Endodermal cell (in vitro differentiated cells): ENCODE measurements at regions not wholly inside any gene's neighbourhood (a gene's known extent, or its start where the extent isn't known, plus 50 kb on each side); places are given as distances from the start of the nearest gene placed in this dataset.

ENCODE experiments used
- DNase-seq: peaks from one replicate; pipeline ENCODE4 v3.0.0-alpha.2; 2017
- H3K27ac ChIP-seq: 2 replicates; pipeline ENCODE4 v1.5.1; 2013; ENCODE audit warnings: mild to moderate bottlenecking, low read depth, low read length, moderate library complexity
- H3K27me3 ChIP-seq: 2 replicates; pipeline ENCODE4 v1.6.1; 2013; ENCODE audit warnings: mild to moderate bottlenecking, low read length, moderate library complexity; ENCODE audit not compliant: insufficient read depth, control insufficient read depth, poor library complexity, severe bottlenecking
- H3K36me3 ChIP-seq: 2 replicates; pipeline ENCODE4 v1.7.0; 2013; ENCODE audit warnings: mild to moderate bottlenecking, low read length, moderate library complexity; ENCODE audit not compliant: control insufficient read depth, insufficient read depth
- H3K4me1 ChIP-seq: one replicate; pipeline ENCODE4 v1.7.0; 2013; ENCODE audit warnings: low read length; ENCODE audit not compliant: control insufficient read depth, insufficient read depth
- H3K4me3 ChIP-seq: 2 replicates; pipeline ENCODE4 v1.5.1; 2013; ENCODE audit warnings: mild to moderate bottlenecking, low read length, moderate library complexity
- H3K9ac ChIP-seq: 2 replicates; pipeline ENCODE4 v1.6.1; 2013; ENCODE audit warnings: mild to moderate bottlenecking, low read length, moderate library complexity; ENCODE audit not compliant: poor library complexity, severe bottlenecking; ENCODE audit errors: extremely low read depth
- H3K9me3 ChIP-seq: 2 replicates; pipeline ENCODE4 v1.6.1; 2013; ENCODE audit warnings: mild to moderate bottlenecking, low read length, moderate library complexity; ENCODE audit not compliant: control insufficient read depth
- H3K27ac Mint-ChIP-seq: 2 replicates; pipeline ENCODE4 v1.8.0; 2020; ENCODE audit warnings: mixed read lengths
- H3K27me3 Mint-ChIP-seq: 2 replicates; pipeline ENCODE4 v1.8.0; 2021; ENCODE audit warnings: mild to moderate bottlenecking, mixed read lengths; ENCODE audit not compliant: insufficient read depth
- H3K36me3 Mint-ChIP-seq: 2 replicates; pipeline ENCODE4 v1.8.0; 2020; ENCODE audit warnings: low read depth, mixed read lengths
- H3K4me1 Mint-ChIP-seq: 2 replicates; pipeline ENCODE4 v1.8.0; 2020; ENCODE audit warnings: mixed read lengths
- H3K4me3 Mint-ChIP-seq: 2 replicates; pipeline ENCODE4 v1.8.0; 2020; ENCODE audit warnings: mild to moderate bottlenecking, moderate library complexity, mixed read lengths
- H3K9me3 Mint-ChIP-seq: 2 replicates; pipeline ENCODE4 v1.8.0; 2020; ENCODE audit warnings: mild to moderate bottlenecking, mixed read lengths
- CTCF ChIP-seq: fragments of 200-600 bp; sonication (generic); conservative IDR thresholded peaks from 2 replicates; pipeline ENCODE4 v1.5.0; 2021; ENCODE audit warnings: antibody characterized with exemption, mild to moderate bottlenecking
- WGBS, 2 experiments: methylation state at CpG; one replicate each; pipeline versions ENCODE4 v1.1.5 to v1.1.7; 2013; ENCODE audit warnings: missing lambda C conversion rate in 2 of 2, mixed read lengths in 1 of 2; ENCODE audit not compliant: insufficient coverage in 1 of 2, insufficient read length in 1 of 2; 5-methylcytosine and 5-hydroxymethylcytosine counted together

- H3K27ac ChIP-seq: no peak overlapping the region
- H3K9me3 ChIP-seq: no peaks in the 10 kb centered on the region
- H3K9me3 Mint-ChIP-seq: peaks cover 3% of the 10 kb centered on the region
- no peak overlapping the region for H3K4me3 Mint-ChIP-seq
- no peak overlapping the region for H3K4me3 ChIP-seq
- H3K36me3 ChIP-seq: no peaks in the 10 kb centered on the region
- no peaks in the 10 kb centered on the region for H3K4me1 ChIP-seq
- no peaks in the 10 kb centered on the region for H3K27me3 Mint-ChIP-seq
- H3K36me3 Mint-ChIP-seq: peaks cover 6% of the 10 kb centered on the region
- H3K27me3 ChIP-seq: no peaks in the 10 kb centered on the region
- H3K27ac Mint-ChIP-seq: no peak overlapping the region
- DNase-seq: no peak
- no peak for TF ChIP-seq CTCF
- no peak overlapping the region for H3K9ac ChIP-seq
- no peaks in the 10 kb centered on the region for H3K4me1 Mint-ChIP-seq
These were observed 76.7 kb downstream of the DISP1 start for GRCh38 chr1:222891578-222891977.

GRCh38 chr1:222892137-222892769 is 77.4 kb downstream of the DISP1 start:
- TF ChIP-seq CTCF: no peak
- peaks cover 6% of the 10 kb centered on the region for H3K36me3 Mint-ChIP-seq
- H3K4me3 Mint-ChIP-seq: no peak overlapping the region
- H3K27ac Mint-ChIP-seq: no peak overlapping the region
- no peaks in the 10 kb centered on the region for H3K4me1 ChIP-seq
- no peak overlapping the region for H3K4me3 ChIP-seq
- no peaks in the 10 kb centered on the region for H3K4me1 Mint-ChIP-seq
- no peaks in the 10 kb centered on the region for H3K36me3 ChIP-seq
- H3K27ac ChIP-seq: no peak overlapping the region
- no peaks in the 10 kb centered on the region for H3K27me3 ChIP-seq
- DNase-seq: no peak
- H3K9me3 ChIP-seq: no peaks in the 10 kb centered on the region
- H3K9ac ChIP-seq: no peak overlapping the region
- 80 to 90% methylated on average over 5 to 8 of the region's 8 CpGs for WGBS, 2 experiments
- H3K9me3 Mint-ChIP-seq: peaks cover 3% of the 10 kb centered on the region
- no peaks in the 10 kb centered on the region for H3K27me3 Mint-ChIP-seq

GRCh38 chr1:222893255-222893654 is 78.4 kb downstream of the DISP1 start:
- H3K9me3 ChIP-seq: no peaks in the 10 kb centered on the region
- no peaks in the 10 kb centered on the region for H3K27me3 ChIP-seq
- H3K27me3 Mint-ChIP-seq: no peaks in the 10 kb centered on the region
- WGBS, 2 experiments: 93 to 94% methylated on average over 9 to 13 of the region's 13 CpGs
- DNase-seq: no peak
- peaks cover 6% of the 10 kb centered on the region for H3K36me3 Mint-ChIP-seq
- no peaks in the 10 kb centered on the region for H3K4me1 Mint-ChIP-seq
- H3K9me3 Mint-ChIP-seq: peaks cover 3% of the 10 kb centered on the region
- TF ChIP-seq CTCF: no peak
- no peak overlapping the region for H3K4me3 ChIP-seq
- no peaks in the 10 kb centered on the region for H3K36me3 ChIP-seq
- H3K27ac Mint-ChIP-seq: no peak overlapping the region
- no peaks in the 10 kb centered on the region for H3K4me1 ChIP-seq
- no peak overlapping the region for H3K4me3 Mint-ChIP-seq
- no peak overlapping the region for H3K9ac ChIP-seq
- H3K27ac ChIP-seq: no peak overlapping the region
